ENCODE measurements at regions not wholly inside any gene's neighbourhood (a gene's known extent, or its start where the extent isn't known, plus 50 kb on each side); places are given as distances from the start of the nearest gene placed in this dataset.
"Not testable (repeated sequence)": the region's sequence is repeated elsewhere in the genome, so short reads cannot be mapped to it uniquely, and the experiment has no call there.

- TF ChIP-seq, protein P1, sequence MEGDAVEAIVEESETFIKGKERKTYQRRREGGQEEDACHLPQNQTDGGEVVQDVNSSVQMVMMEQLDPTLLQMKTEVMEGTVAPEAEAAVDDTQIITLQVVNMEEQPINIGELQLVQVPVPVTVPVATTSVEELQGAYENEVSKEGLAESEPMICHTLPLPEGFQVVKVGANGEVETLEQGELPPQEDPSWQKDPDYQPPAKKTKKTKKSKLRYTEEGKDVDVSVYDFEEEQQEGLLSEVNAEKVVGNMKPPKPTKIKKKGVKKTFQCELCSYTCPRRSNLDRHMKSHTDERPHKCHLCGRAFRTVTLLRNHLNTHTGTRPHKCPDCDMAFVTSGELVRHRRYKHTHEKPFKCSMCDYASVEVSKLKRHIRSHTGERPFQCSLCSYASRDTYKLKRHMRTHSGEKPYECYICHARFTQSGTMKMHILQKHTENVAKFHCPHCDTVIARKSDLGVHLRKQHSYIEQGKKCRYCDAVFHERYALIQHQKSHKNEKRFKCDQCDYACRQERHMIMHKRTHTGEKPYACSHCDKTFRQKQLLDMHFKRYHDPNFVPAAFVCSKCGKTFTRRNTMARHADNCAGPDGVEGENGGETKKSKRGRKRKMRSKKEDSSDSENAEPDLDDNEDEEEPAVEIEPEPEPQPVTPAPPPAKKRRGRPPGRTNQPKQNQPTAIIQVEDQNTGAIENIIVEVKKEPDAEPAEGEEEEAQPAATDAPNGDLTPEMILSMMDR (IDR thresholded peaks at IDR 0.05; ENCODE audit: borderline replicate concordance, control extremely low read depth, extremely low read depth, insufficient read depth, missing control alignments) = no peak
- DNase-seq (ENCODE audit: low spot score) = no peak
- in situ Hi-C loops (cut with MboI; ENCODE audit: low sequenced_read_pairs, unreplicated experiment) = no loop called here
These were observed 251.4 kb downstream of the ANKRD30B start for GRCh38 chr18:14999085-14999975.

GRCh38 chr18:15000119-15001037 is 252.4 kb downstream of the ANKRD30B start:
- in situ Hi-C loops (cut with MboI; ENCODE audit: low sequenced_read_pairs, unreplicated experiment); DNase-seq (ENCODE audit: low spot score): not testable (repeated sequence)

DNA sequence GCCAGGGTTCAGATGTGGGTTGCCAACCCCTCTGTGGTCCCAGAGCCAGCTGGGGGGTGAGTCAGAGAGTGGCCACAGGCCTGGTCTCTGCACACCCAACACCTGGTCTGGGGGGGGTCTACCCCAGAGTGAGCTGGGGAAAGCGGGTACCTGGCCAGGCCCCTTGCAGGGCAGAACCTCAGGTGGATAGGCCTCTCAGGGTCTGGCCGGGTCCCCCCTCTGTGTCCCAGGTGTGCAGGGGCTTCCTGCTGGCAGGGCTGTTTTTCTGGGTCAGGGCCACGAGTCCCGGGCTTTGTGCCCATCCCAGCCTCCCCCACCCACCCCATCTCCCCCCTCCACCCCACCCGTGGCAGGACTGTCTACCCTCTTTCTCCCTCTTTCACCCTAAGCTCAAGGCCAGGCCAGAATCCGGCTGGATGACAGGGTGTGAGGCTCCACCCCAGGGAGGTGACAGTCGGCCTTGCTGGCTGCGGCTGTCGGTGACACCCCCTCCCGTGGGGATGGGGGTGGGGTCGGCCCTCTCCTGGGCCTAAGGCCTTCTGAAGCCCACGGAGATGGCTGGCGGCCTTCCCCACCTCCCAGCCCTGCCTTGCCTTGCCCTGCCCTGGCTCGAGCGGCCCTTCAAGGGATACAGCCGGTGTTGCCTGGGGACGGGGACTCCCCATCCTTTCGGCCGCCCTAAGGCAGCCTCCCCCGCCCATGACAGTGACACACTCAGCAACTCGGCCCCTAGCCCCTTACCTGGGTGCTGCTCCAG is 253.2 kb downstream of the ANKRD30B start:
- peak; percentile 1 for DNase-seq (ENCODE audit: low spot score)
- in situ Hi-C loops (cut with MboI; ENCODE audit: low sequenced_read_pairs, unreplicated experiment) = not testable (repeated sequence)

DNA sequence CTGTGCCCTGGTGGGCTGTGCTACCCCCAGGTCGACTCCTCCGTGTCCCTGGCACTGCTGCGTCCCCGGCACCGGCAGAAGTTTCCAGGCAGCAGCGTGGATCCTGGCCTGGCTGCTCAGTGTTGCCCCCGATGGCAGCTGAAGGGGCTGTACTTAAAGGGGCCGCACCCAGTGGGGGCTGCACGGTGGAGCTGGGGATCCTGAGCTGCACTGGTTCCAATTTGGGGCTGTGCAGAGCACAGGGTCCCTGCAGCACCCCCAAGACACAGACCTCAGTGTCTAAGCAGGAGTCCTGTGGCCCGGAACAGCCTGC is 253.8 kb downstream of the ANKRD30B start:
- in situ Hi-C loops (cut with MboI; ENCODE audit: low sequenced_read_pairs, unreplicated experiment) = not testable (repeated sequence)

GRCh38 chr18:15002765-15003164 is 254.8 kb downstream of the ANKRD30B start:
- DNase-seq (ENCODE audit: low spot score); in situ Hi-C loops (cut with MboI; ENCODE audit: low sequenced_read_pairs, unreplicated experiment): not testable (repeated sequence)

More for the DNA sequence above, 253.8 kb downstream of the ANKRD30B start:
- DNase-seq (ENCODE audit: low spot score) = peak; percentile 1

DNA sequence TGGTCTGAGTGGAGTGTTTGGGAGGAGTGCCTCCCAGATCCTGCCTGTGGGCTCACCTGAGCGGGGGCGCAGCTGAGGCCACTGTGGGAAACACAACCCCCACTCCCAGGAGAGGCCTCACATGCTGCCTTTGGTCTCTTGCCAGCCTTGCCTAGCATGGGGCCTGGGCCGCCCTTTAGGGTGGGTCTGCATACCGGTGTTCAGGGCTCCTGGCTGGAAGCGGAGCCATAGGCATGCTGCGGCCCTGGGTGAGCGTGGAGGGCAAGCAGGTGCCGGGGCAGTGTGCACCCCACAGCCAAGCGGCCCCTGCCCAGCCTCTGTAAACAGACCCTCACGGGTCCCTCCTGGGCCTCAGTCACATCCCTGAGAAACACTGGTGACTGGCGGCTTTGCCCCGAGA is 255.3 kb downstream of the ANKRD30B start:
- in situ Hi-C loops (cut with MboI; ENCODE audit: low sequenced_read_pairs, unreplicated experiment) = not testable (repeated sequence)

DNA sequence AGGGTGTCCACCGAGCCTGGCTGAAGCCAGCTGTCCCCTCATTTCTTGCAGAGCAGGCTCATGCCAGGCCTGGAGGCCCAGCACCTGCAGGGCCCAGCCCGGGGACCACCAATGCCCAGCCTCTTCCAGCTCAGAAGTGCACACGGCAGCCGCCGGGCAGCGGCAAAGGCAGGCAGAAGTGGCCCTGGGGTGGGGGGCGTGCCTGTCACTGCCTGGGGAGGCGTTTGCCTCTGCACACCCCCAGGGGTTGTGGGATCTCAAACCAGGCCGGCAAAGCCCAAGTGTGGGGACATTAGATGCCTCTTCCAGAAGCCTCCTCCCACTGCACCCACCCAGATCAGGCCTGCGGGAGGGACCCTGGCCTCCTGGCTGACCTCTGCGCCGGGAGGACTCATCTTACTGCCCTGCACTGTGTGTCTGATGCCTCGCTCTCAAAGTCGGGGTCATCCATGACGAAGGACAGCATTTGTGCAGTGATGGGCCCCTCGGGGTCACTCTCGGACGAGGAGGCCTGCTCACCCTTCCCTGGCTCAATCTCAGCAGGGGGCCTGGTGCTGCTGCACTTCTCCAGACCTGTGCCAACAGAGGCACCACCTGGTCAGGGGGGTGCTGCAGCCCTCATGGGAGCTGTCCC is 255.8 kb downstream of the ANKRD30B start:
- in situ Hi-C loops (cut with MboI; ENCODE audit: low sequenced_read_pairs, unreplicated experiment) = not testable (repeated sequence)
- peak; percentile 2 for DNase-seq (ENCODE audit: low spot score)

More for the DNA sequence above, 255.3 kb downstream of the ANKRD30B start:
- not testable (repeated sequence) for DNase-seq (ENCODE audit: low spot score)

DNA sequence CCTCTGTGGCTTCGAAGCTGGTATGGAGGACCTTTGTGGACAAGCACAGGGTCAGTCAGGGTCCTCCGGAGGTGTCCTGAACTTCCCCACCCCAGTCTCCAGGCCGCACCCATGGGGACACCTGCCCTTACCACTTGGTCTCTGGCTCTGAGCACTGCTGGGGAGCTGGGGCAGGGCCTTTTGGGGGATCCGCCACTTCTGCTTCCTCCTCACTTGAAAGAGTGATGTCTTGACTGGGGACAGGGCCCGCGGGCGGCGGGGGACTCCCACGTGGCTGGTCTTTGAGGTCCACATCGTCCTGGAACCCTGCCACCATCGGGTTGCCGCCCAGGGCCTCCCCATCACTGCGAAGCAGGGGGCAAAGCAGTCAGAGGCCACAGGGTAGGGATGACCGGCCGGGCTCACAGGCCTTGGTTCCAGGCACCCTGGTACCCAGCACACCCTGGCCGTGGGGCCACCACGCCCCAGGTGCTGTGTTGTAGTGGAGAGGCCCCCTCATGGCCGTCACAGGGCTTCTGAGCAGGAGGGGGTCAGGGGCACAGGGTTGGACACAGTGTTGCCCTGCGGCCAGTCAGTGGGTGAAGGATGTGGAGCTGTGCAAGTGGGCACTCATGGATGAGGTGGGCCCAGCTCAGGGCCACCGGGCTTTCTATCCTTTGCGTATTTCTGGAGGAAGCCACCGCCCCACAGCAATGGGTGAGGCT is 256.4 kb downstream of the ANKRD30B start:
- peak; percentile 1 for DNase-seq (ENCODE audit: low spot score)
- in situ Hi-C loops (cut with MboI; ENCODE audit: low sequenced_read_pairs, unreplicated experiment) = not testable (repeated sequence)

GRCh38 chr18:15005313-15006130 is 257.6 kb downstream of the ANKRD30B start:
- DNase-seq (ENCODE audit: low spot score) = peak; percentile 3
- TF ChIP-seq, protein P1 (IDR thresholded peaks at IDR 0.05; ENCODE audit: borderline replicate concordance, control extremely low read depth, extremely low read depth, insufficient read depth, missing control alignments) = no peak
- in situ Hi-C loops (cut with MboI; ENCODE audit: low sequenced_read_pairs, unreplicated experiment) = no loop called here

- in situ Hi-C loops (cut with MboI; ENCODE audit: low sequenced_read_pairs, unreplicated experiment); DNase-seq (ENCODE audit: low spot score): not testable (repeated sequence)
These were observed 258.6 kb downstream of the ANKRD30B start for GRCh38 chr18:15006616-15007015.

DNA sequence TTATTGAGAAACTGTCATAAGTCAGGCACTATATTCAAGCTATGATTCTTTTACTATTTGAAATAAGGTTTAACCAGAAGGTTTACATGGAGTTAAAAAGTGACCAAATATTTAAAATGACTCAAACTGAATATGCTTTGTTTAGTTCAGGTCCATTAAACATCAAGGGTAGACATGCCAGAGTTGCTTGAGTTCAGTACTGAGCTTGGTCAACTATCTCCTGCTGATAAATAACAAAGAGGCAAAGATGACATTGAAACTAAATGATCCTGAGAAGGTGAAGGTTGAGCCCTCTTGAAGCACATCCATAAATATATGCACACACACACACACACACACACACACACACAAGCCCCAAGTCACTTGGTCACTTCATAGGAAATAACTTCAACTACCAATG is 278.1 kb downstream of the ANKRD30B start:
- DNase-seq (ENCODE audit: low spot score); in situ Hi-C loops (cut with MboI; ENCODE audit: low sequenced_read_pairs, unreplicated experiment): not testable (repeated sequence)

GRCh38 chr18:15028037-15028436 is 280.1 kb downstream of the ANKRD30B start:
- in situ Hi-C loops (cut with MboI; ENCODE audit: low sequenced_read_pairs, unreplicated experiment); DNase-seq (ENCODE audit: low spot score): not testable (repeated sequence)

DNA sequence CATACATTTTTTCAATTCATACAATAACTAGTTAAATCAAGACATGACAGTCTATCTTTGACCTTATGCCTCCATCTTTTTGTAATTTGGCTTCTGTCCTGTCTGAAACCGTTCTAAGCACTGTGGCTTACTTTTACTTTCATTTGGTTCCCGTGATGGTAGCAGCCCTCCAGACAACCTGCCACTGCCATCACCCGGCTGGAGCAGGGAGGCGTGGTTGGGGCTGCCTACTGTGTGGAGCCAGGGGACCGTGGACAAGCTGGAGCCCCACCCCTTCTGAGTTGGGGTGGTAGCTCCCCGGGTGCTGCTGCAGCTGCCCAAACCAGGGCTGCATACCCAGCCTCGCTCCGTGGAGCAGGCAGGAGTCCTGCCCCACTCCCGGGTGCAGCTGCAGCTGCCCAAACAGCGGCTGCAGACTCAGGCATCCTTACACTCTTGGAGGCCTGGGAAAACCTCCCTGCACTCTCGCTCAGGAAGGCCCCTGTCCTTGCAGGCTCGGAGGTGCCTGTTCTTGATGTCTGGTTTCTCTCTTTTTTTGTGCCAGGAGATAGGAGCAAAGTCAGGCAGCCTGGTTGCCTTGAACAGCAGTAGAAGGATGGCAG is 312.4 kb downstream of the ANKRD30B start:
- in situ Hi-C loops (cut with MboI; ENCODE audit: low sequenced_read_pairs, unreplicated experiment); DNase-seq (ENCODE audit: low spot score): not testable (repeated sequence)
